GM23248 (cell line): ENCODE measurements at regions not wholly inside any gene's neighbourhood (a gene's known extent, or its start where the extent isn't known, plus 50 kb on each side); places are given as distances from the start of the nearest gene placed in this dataset.

Experiments
- EZH2 ChIP-seq: fragments of 200-600 bp; sonication (generic); IDR thresholded peaks from 2 replicates; pipeline ENCODE4 v1.6.1; 2018; ENCODE audit warnings: antibody characterized with exemption, mild to moderate bottlenecking; ENCODE audit not compliant: insufficient read depth, poor library complexity, severe bottlenecking
- EZH2phosphoT487 ChIP-seq: fragments of 200-600 bp; sonication (generic); IDR thresholded peaks from 2 replicates; pipeline ENCODE4 v1.6.1; 2018; ENCODE audit warnings: antibody characterized with exemption, moderate library complexity, mild to moderate bottlenecking, low read depth; ENCODE audit not compliant: insufficient read depth

GRCh38 chr12:30843211-30843610 lies 83.3 kb upstream of the TSPAN11 start:
- TF ChIP-seq EZH2 = no peak
- no peak for TF ChIP-seq EZH2phosphoT487
